ENCODE measurements at regions not wholly inside any gene's neighbourhood (a gene's known extent, or its start where the extent isn't known, plus 50 kb on each side); places are given as distances from the start of the nearest gene placed in this dataset.

DNA sequence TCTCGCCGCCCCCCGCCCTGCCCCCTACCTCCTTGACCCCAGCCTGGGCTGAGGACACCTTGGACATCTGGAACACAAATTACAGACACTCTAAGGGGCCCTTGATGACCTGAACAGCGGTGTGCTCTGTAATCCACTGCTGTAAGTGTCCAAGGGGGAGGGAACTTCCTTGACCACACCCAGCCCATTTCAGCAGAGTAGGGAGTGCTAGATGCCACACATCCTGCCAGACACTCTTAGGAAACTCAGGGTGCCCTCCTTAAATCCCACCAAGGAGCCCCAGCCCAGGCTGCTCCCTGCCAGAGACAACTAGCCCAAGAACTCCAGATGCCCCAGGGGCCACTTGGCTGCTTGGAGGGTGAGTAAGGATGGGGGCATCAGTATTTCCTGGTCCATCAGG is 282.2 kb downstream of the RRAGC start:
- TF ChIP-seq, protein P1, sequence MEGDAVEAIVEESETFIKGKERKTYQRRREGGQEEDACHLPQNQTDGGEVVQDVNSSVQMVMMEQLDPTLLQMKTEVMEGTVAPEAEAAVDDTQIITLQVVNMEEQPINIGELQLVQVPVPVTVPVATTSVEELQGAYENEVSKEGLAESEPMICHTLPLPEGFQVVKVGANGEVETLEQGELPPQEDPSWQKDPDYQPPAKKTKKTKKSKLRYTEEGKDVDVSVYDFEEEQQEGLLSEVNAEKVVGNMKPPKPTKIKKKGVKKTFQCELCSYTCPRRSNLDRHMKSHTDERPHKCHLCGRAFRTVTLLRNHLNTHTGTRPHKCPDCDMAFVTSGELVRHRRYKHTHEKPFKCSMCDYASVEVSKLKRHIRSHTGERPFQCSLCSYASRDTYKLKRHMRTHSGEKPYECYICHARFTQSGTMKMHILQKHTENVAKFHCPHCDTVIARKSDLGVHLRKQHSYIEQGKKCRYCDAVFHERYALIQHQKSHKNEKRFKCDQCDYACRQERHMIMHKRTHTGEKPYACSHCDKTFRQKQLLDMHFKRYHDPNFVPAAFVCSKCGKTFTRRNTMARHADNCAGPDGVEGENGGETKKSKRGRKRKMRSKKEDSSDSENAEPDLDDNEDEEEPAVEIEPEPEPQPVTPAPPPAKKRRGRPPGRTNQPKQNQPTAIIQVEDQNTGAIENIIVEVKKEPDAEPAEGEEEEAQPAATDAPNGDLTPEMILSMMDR (IDR thresholded peaks at IDR 0.05; ENCODE audit: low read depth, low read length): no peak
- H3K4me3 ChIP-seq (ENCODE audit: low read depth, low read length): no peak overlapping the region

DNA sequence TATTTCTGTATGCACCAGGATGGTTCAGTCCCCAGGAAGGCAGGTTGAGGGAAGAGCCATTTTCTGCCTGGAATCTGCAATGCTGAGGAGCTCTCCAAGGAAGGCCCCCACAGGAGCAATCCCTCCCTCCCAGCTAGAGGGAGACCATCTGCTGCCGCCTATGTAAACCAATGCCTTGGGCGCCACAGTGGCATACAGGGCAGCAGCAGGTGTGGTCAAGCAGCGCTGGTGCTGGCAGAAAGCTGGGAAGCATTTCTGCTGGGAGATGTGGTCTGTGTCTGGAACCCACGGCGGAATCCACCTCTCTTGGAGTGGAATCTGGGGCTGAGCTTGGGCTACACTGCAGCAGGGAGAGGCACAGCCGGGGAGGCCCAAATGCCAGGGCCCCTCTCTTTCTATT is 283.3 kb downstream of the RRAGC start:
- H3K4me3 ChIP-seq (ENCODE audit: low read depth, low read length): no peak overlapping the region
- TF ChIP-seq, protein P1 (IDR thresholded peaks at IDR 0.05; ENCODE audit: low read depth, low read length): no peak

DNA sequence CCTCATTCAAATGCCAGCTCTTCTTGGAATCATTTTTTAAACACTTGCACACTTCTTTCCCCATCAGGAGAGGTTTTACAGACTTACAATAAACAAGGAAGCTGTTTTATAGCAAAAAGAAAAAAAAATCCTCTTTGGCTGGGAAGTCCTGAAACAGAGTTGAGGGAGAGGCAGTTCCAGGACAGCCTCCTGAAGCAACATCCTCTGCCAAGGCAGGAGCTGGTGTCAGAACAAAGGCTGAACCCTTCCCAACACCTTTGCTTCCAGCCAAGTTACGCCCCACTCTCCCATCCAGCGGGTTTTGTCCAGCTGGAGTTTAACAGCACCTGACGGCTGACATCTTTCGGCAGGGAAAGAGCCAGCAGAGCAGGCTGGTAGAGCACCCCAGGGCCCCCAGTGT is 287.8 kb downstream of the RRAGC start:
- no peak overlapping the region for H3K4me3 ChIP-seq (ENCODE audit: low read depth, low read length)
- TF ChIP-seq, protein P1 (IDR thresholded peaks at IDR 0.05; ENCODE audit: low read depth, low read length): no peak

DNA sequence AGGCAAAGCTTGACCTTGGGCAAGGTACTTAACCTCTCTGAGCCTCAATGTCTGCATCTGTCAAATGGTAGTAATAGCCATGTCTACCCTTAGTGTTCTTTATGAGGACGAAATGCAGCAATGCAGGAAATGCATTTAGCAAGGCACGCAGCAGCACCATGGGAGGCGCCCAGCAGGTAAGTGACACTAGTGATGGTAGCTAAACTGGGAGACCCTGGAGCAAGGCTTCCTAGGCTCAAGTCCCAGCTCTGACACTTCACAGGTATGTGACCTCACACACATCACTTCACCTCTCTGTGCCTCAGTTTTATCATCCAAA is 289.0 kb downstream of the RRAGC start:
- H3K4me3 ChIP-seq (ENCODE audit: low read depth, low read length): no peak overlapping the region
- TF ChIP-seq, protein P1 (IDR thresholded peaks at IDR 0.05; ENCODE audit: low read depth, low read length): no peak

DNA sequence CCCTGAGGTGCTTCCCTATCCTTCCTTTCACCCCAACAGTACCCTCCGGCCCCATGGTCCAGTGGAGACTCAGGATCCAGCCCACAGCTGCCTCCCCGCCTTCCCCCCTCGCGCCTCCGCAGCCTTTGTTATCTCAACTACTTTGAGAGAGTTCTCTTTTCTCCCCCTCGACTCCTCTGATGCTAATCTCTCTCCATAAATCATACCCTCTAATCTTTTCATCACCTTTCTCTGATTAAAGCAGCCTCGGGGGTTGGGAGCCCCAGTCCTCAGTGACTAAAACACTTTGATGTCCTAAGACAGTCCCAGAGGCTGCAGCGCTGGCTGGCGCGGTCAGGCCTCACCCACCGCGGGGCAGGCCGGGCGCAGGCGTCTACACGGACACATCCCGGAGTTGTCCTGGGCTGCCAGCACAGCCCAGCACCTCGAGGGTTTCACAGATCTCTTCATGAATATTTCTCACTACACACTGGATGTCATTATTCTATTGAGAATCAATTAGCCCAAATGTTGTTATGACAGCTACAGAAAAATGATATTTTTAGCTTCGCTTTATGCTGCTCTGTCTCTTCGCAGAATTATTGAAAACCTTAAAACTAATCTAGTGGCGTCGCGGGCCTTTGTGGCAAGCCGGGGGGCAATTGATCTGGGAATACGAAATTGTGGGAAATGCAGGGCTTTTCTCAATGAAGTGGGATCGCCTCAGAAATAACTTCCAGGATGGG is 289.5 kb downstream of the RRAGC start:
- no peak overlapping the region for H3K4me3 ChIP-seq (ENCODE audit: low read depth, low read length)
- TF ChIP-seq, protein P1 (IDR thresholded peaks at IDR 0.05; ENCODE audit: low read depth, low read length): no peak

DNA sequence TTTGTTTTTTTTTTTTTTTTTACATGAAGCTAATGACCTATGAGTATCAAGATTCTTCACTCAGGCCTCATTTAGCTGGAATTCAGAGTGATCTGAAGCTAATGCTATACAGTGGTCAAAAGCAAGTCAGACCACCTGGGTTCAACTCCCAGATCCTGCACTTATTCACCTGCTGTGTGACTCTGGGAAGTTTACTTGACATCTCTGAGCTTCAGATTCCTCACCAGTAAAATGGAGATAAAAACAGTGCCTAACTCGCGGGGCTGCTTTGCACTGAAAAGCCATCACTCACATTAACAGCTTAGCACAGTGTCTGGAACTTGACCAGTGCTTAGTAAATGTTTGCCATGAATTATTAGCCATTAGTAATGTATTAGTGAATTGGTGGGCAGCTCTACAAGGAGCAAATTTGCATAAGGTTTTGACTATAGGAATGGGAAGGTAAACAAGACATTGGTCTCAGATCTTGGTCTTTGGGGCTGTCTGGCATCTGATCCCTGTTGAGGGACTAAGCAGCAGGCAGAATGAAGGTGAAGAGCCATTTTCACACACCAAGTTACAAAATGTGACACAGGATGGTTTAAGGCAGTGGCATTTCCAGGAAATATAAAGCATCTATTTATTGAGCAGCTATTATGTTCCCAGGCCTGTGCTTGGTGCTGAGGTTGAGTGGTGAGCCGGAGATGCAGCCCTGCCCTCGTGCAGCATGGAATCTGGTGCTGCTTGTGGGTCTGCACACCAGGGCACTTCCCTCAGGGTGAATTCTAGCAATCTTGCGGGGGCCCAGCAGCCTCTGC is 291.3 kb downstream of the RRAGC start:
- TF ChIP-seq, protein P1 (IDR thresholded peaks at IDR 0.05; ENCODE audit: low read depth, low read length): no peak
- no peak overlapping the region for H3K4me3 ChIP-seq (ENCODE audit: low read depth, low read length)

DNA sequence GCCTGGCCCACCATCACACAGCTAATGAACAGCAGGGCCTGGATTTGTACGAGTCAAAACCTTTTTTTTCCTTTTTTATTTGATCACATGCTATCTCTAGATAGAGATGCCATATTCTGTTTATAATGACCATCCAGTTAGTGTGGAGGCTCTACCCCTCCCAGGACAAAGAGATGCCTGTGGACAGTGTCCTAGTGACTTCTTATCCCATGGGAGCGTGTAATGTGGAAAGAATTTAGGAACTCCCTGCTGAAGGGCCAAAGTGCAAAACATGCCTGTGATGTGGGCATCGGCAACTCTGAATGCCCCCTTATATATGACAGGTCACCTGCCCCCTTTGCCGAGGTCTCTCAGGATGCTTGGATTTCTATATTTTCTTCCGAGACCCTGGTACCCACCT is 292.2 kb downstream of the RRAGC start:
- TF ChIP-seq, protein P1 (IDR thresholded peaks at IDR 0.05; ENCODE audit: low read depth, low read length): no peak

More for the DNA sequence above, 292.2 kb downstream of the RRAGC start:
- no peak overlapping the region for H3K4me3 ChIP-seq (ENCODE audit: low read depth, low read length)

All from WI38 (cell line).